Ovary (tissue), 3 donors: ENCODE measurements at regions not wholly inside any gene's neighbourhood (a gene's known extent, or its start where the extent isn't known, plus 50 kb on each side); places are given as distances from the start of the nearest gene placed in this dataset.
"Not testable (repeated sequence)": the region's sequence is repeated elsewhere in the genome, so short reads cannot be mapped to it uniquely, and the experiment has no call there.

Source experiments
- CTCF ChIP-seq, 3 donors: fragments of 450-650 bp in 2 of 3; fragments of 200-600 bp in 1 of 3; IDR thresholded peaks; one replicate each; pipeline versions ENCODE4 v1.5.1 to v1.8.0; 2016 to 2022; ENCODE audit warnings: antibody characterized with exemption in 3 of 3, mild to moderate bottlenecking in 1 of 3
- EP300 ChIP-seq: sonication (generic); formaldehyde crosslinking; IDR thresholded peaks from one replicate; pipeline ENCODE4 v1.6.1; 2017; ENCODE audit warnings: antibody characterized with exemption
- POLR2A ChIP-seq: fragments of 450-650 bp; IDR thresholded peaks from one replicate; pipeline ENCODE4 v1.6.1; 2017; ENCODE audit warnings: antibody characterized with exemption, mild to moderate bottlenecking, moderate library complexity
- donor health status: DM: no; HTN: no; CAD: no.

GRCh38 chr4:49270912-49271311 is 284.8 kb downstream of the CWH43 start:
- TF ChIP-seq POLR2A; CTCF (IDR thresholded peaks at IDR 0.05); EP300: not testable (repeated sequence)
